GM12872 (cell line): ENCODE measurements at regions not wholly inside any gene's neighbourhood (a gene's known extent, or its start where the extent isn't known, plus 50 kb on each side); places are given as distances from the start of the nearest gene placed in this dataset.

ENCODE experiments used
- TF ChIP-seq, protein P1 (sequence below): IDR thresholded peaks from 3 replicates; pipeline ENCODE4 v1.5.1; 2011; ENCODE audit warnings: low read depth, mild to moderate bottlenecking, low read length, moderate library complexity; ENCODE audit not compliant: insufficient read depth

DNA sequence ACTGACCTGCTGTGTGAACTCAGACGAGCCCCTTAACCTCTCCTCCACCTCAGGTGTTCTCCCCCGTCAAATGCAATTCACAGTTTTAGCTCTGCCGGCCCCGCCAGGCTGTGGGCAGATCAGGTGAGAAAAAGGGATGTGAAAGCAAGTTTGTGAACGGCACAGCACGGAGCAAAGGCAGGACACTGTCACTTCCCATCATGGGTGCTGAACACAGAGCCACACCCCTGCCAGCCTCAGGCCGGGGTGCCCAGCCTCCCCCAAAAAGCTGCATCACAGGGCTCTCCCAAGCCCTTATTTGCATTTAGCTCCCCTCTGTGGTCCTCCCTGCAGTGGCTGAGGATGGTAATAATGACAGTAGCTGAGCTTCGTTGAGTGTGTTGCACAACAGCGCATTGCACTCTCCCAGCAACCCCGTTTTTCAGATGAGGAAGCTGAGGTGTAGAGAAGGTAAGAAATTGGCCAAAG is 88.8 kb upstream of the TNRC6C start:
- TF ChIP-seq, protein P1, sequence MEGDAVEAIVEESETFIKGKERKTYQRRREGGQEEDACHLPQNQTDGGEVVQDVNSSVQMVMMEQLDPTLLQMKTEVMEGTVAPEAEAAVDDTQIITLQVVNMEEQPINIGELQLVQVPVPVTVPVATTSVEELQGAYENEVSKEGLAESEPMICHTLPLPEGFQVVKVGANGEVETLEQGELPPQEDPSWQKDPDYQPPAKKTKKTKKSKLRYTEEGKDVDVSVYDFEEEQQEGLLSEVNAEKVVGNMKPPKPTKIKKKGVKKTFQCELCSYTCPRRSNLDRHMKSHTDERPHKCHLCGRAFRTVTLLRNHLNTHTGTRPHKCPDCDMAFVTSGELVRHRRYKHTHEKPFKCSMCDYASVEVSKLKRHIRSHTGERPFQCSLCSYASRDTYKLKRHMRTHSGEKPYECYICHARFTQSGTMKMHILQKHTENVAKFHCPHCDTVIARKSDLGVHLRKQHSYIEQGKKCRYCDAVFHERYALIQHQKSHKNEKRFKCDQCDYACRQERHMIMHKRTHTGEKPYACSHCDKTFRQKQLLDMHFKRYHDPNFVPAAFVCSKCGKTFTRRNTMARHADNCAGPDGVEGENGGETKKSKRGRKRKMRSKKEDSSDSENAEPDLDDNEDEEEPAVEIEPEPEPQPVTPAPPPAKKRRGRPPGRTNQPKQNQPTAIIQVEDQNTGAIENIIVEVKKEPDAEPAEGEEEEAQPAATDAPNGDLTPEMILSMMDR: no peak

- TF ChIP-seq, protein P1: no peak
These were observed 86.3 kb upstream of the TNRC6C start for GRCh38 chr17:77872199-77872598.

GRCh38 chr17:77872714-77873499 is 85.6 kb upstream of the TNRC6C start:
- TF ChIP-seq, protein P1: no peak

GRCh38 chr17:77873500-77874302 is 84.8 kb upstream of the TNRC6C start:
- TF ChIP-seq, protein P1: no peak

DNA sequence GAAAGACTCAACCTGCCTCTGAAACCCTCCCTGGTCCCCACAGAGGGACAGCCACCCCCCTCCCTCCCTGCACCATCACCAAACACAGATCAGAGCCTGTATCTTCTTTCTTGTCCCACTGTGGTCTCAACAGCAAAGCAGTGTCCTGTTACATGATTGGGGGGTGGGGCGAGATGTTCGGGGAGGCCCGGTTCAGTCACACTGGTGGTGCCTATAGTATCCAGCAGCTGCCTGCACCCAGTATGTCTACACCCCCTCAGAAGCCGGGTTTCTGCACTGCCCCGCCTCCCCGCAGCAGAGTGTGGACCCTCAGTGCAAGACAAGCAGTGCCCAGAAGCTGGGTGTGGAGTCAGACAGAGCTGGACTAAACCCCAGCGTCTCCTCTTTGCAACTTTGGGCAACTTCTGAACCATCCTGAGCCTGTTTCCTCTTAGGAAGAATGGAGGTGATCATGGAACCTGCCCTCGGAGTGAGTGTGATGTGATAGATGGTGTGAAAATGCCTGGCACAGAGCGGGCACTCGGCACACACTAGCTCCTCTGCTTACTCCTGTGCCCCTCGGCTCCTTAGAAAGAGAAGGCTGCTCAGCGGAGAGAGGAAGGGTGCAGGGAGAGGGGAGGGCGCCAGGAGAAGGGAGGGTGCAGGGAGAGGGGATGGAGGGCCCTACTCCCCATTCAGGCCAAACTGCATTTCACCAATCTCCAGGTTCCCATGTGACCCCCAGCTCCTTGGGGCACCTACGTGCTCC is 84.0 kb upstream of the TNRC6C start:
- TF ChIP-seq, protein P1: no peak

GRCh38 chr17:77875051-77875780 is 83.3 kb upstream of the TNRC6C start:
- TF ChIP-seq, protein P1: no peak
